ENCODE measurements at regions not wholly inside any gene's neighbourhood (a gene's known extent, or its start where the extent isn't known, plus 50 kb on each side); places are given as distances from the start of the nearest gene placed in this dataset.

DNA sequence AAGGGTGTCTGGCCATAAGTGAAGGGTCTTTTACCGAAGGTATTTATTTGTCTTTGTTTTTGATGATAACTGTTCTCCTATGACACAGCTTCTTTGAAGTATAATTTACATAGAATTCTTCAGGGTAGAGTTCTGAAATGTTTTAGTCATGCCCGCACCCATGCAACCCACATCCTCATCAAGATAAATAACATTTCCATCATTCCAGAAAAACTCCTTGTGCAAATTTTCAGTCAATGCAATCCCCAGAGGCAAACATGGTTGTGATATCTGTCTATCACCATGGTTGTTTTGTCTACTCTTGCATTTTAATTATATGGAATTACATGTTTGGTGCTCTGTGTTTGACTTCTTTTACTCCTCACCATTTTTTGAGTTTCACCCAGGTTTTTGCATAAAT, 837.8 kb downstream of the AACS start:
- TF ChIP-seq CTCF (IDR thresholded peaks at IDR 0.05): no peak
- TF ChIP-seq POLR2A (IDR thresholded peaks at IDR 0.05): no peak

Measured in heart left ventricle (tissue), 13 donors.